Activated CD8-positive, alpha-beta memory T cell treated with anti-CD3 and anti-CD28 coated beads for 36 hours (primary cell): ENCODE measurements at regions not wholly inside any gene's neighbourhood (a gene's known extent, or its start where the extent isn't known, plus 50 kb on each side); places are given as distances from the start of the nearest gene placed in this dataset.
"Not testable (repeated sequence)": the region's sequence is repeated elsewhere in the genome, so short reads cannot be mapped to it uniquely, and the experiment has no call there.

ENCODE experiments used
- CTCF ChIA-PET: fragments of 350-600 bp; sonication (Branson Sonifier 250); formaldehyde crosslinking; loops from one replicate; lab custom pipeline; 2021; ENCODE audit warnings: antibody characterized with exemption; lab: Charles Lee
- POLR2A ChIA-PET: fragments of 350-600 bp; sonication (Branson Sonifier 250); formaldehyde crosslinking; loops from one replicate; lab custom pipeline; 2021; ENCODE audit warnings: antibody characterized with exemption; lab: Charles Lee

- POLR2A ChIA-PET, result no interaction called here
- CTCF ChIA-PET, result no interaction called here
Measured at GRCh38 chr6:9225441-9225871, 790.1 kb upstream of the SLC35B3 start.

GRCh38 chr6:9224539-9224938, 789.2 kb upstream of the SLC35B3 start:
- POLR2A ChIA-PET, result no interaction called here
- CTCF ChIA-PET, result no interaction called here

- CTCF ChIA-PET, POLR2A ChIA-PET: not testable (repeated sequence)
Measured at GRCh38 chr6:9213717-9214116, 778.4 kb upstream of the SLC35B3 start.

- ChIA-PET POLR2A (no interaction called here), CTCF (no interaction called here)
Measured at GRCh38 chr6:9208966-9209365, 773.6 kb upstream of the SLC35B3 start.

GRCh38 chr6:9205645-9206044, 770.3 kb upstream of the SLC35B3 start:
- ChIA-PET CTCF (no interaction called here), POLR2A (no interaction called here)

- CTCF ChIA-PET, result no interaction called here
- POLR2A ChIA-PET, result no interaction called here
Measured at GRCh38 chr6:9204171-9204570, 768.8 kb upstream of the SLC35B3 start.

GRCh38 chr6:9200712-9201111, 765.4 kb upstream of the SLC35B3 start:
- POLR2A ChIA-PET, result no interaction called here
- CTCF ChIA-PET, result no interaction called here

GRCh38 chr6:9197726-9198125, 762.4 kb upstream of the SLC35B3 start:
- CTCF ChIA-PET, result no interaction called here
- POLR2A ChIA-PET, result no interaction called here

- POLR2A ChIA-PET, result no interaction called here
- CTCF ChIA-PET, result no interaction called here
Measured at GRCh38 chr6:9195322-9195721, 760.0 kb upstream of the SLC35B3 start.

- CTCF ChIA-PET, result no interaction called here
- POLR2A ChIA-PET, result no interaction called here
Measured at GRCh38 chr6:9192405-9192909, 757.1 kb upstream of the SLC35B3 start.

- ChIA-PET POLR2A (no interaction called here), CTCF (no interaction called here)
Measured at GRCh38 chr6:9186148-9186547, 750.8 kb upstream of the SLC35B3 start.

- CTCF ChIA-PET, result no interaction called here
- POLR2A ChIA-PET, result no interaction called here
Measured at GRCh38 chr6:9178071-9178470, 742.7 kb upstream of the SLC35B3 start.

GRCh38 chr6:9173229-9173628, 737.9 kb upstream of the SLC35B3 start:
- ChIA-PET CTCF (no interaction called here), POLR2A (no interaction called here)

- POLR2A ChIA-PET, result no interaction called here
- CTCF ChIA-PET, result no interaction called here
Measured at GRCh38 chr6:9172096-9172495, 736.8 kb upstream of the SLC35B3 start.

GRCh38 chr6:9168669-9169068, 733.3 kb upstream of the SLC35B3 start:
- CTCF ChIA-PET, result no interaction called here
- POLR2A ChIA-PET, result no interaction called here

GRCh38 chr6:9161731-9162130, 726.4 kb upstream of the SLC35B3 start:
- ChIA-PET POLR2A (no interaction called here), CTCF (no interaction called here)

GRCh38 chr6:9159051-9159450, 723.7 kb upstream of the SLC35B3 start:
- ChIA-PET POLR2A (no interaction called here), CTCF (no interaction called here)

- CTCF ChIA-PET, result no interaction called here
- POLR2A ChIA-PET, result no interaction called here
Measured at GRCh38 chr6:9155836-9156235, 720.5 kb upstream of the SLC35B3 start.

GRCh38 chr6:9143140-9143539, 707.8 kb upstream of the SLC35B3 start:
- CTCF ChIA-PET, result no interaction called here
- POLR2A ChIA-PET, result no interaction called here

- ChIA-PET CTCF (no interaction called here), POLR2A (no interaction called here)
Measured at GRCh38 chr6:9140951-9141460, 705.7 kb upstream of the SLC35B3 start.

- ChIA-PET CTCF (no interaction called here), POLR2A (no interaction called here)
Measured at GRCh38 chr6:9140172-9140571, 704.8 kb upstream of the SLC35B3 start.

GRCh38 chr6:9139746-9140145, 704.4 kb upstream of the SLC35B3 start:
- ChIA-PET POLR2A (no interaction called here), CTCF (no interaction called here)
